ENCODE measurements at regions not wholly inside any gene's neighbourhood (a gene's known extent, or its start where the extent isn't known, plus 50 kb on each side); places are given as distances from the start of the nearest gene placed in this dataset.

DNA sequence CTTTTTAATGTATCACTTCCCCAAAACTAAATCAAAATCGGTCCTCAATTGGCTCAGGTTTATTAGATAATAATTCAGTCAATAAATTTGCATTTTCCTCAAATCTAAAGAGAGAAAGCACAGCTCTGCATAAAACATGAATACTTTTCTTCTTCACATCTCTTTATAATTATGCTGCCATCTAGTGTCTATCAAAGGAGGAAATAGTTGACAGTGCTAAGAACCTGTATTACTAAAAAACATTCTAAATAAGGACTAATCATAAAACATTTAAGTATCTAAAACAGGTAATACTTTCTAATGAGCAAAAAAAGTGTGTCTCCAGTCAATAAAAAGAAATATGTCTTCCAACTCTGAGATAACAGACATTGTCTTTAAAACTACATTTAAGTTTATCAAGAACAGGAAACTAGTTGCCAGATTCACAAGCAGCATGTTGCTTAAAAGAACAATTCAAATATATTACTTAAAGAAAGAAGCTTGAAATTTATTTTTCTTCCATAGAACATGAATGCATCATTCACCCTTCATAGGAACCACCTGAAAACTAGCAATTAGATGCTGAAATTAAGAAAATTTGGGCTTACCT lies 56.5 kb upstream of the DST start:
- TF ChIP-seq, protein P1, sequence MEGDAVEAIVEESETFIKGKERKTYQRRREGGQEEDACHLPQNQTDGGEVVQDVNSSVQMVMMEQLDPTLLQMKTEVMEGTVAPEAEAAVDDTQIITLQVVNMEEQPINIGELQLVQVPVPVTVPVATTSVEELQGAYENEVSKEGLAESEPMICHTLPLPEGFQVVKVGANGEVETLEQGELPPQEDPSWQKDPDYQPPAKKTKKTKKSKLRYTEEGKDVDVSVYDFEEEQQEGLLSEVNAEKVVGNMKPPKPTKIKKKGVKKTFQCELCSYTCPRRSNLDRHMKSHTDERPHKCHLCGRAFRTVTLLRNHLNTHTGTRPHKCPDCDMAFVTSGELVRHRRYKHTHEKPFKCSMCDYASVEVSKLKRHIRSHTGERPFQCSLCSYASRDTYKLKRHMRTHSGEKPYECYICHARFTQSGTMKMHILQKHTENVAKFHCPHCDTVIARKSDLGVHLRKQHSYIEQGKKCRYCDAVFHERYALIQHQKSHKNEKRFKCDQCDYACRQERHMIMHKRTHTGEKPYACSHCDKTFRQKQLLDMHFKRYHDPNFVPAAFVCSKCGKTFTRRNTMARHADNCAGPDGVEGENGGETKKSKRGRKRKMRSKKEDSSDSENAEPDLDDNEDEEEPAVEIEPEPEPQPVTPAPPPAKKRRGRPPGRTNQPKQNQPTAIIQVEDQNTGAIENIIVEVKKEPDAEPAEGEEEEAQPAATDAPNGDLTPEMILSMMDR (IDR thresholded peaks at IDR 0.05; ENCODE audit: insufficient read depth, low read length), result peak; percentile 22
- TF ChIP-seq, protein P2, sequence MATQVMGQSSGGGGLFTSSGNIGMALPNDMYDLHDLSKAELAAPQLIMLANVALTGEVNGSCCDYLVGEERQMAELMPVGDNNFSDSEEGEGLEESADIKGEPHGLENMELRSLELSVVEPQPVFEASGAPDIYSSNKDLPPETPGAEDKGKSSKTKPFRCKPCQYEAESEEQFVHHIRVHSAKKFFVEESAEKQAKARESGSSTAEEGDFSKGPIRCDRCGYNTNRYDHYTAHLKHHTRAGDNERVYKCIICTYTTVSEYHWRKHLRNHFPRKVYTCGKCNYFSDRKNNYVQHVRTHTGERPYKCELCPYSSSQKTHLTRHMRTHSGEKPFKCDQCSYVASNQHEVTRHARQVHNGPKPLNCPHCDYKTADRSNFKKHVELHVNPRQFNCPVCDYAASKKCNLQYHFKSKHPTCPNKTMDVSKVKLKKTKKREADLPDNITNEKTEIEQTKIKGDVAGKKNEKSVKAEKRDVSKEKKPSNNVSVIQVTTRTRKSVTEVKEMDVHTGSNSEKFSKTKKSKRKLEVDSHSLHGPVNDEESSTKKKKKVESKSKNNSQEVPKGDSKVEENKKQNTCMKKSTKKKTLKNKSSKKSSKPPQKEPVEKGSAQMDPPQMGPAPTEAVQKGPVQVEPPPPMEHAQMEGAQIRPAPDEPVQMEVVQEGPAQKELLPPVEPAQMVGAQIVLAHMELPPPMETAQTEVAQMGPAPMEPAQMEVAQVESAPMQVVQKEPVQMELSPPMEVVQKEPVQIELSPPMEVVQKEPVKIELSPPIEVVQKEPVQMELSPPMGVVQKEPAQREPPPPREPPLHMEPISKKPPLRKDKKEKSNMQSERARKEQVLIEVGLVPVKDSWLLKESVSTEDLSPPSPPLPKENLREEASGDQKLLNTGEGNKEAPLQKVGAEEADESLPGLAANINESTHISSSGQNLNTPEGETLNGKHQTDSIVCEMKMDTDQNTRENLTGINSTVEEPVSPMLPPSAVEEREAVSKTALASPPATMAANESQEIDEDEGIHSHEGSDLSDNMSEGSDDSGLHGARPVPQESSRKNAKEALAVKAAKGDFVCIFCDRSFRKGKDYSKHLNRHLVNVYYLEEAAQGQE (IDR thresholded peaks at IDR 0.05; ENCODE audit: insufficient replicate concordance, low read depth), result no peak
- TF ChIP-seq POLR2AphosphoS5 (IDR thresholded peaks at IDR 0.05; ENCODE audit: low read depth), result no peak
